Right renal pelvis (tissue), 4 donors: ENCODE measurements at regions not wholly inside any gene's neighbourhood (a gene's known extent, or its start where the extent isn't known, plus 50 kb on each side); places are given as distances from the start of the nearest gene placed in this dataset.

Experiments
- DNase-seq, 4 donors: peaks; one replicate each; pipeline ENCODE4 v3.0.0-alpha.2; 2013; ENCODE audit warnings: low read depth in 4 of 4, low spot score in 3 of 4, missing footprints in 1 of 4

GRCh38 chr1:164466001-164466421 lies 93.0 kb upstream of the PBX1 start:
- no peak for DNase-seq

- DNase-seq: no peak
Observed at GRCh38 chr1:164466429-164466828, 92.6 kb upstream of the PBX1 start.

GRCh38 chr1:164470996-164471395 lies 88.0 kb upstream of the PBX1 start:
- DNase-seq: no peak

- DNase-seq: no peak
Observed at GRCh38 chr1:164472841-164473240, 86.1 kb upstream of the PBX1 start.

- DNase-seq: no peak
Observed at GRCh38 chr1:164473544-164473943, 85.4 kb upstream of the PBX1 start.

- no peak for DNase-seq
Observed at GRCh38 chr1:164475834-164476233, 83.2 kb upstream of the PBX1 start.

GRCh38 chr1:164477343-164477742 lies 81.6 kb upstream of the PBX1 start:
- no peak for DNase-seq

GRCh38 chr1:164479242-164479641 lies 79.7 kb upstream of the PBX1 start:
- no peak for DNase-seq

- DNase-seq: no peak
Observed at GRCh38 chr1:164480285-164480907, 78.6 kb upstream of the PBX1 start.

- no peak for DNase-seq
Observed at GRCh38 chr1:164495905-164496304, 63.1 kb upstream of the PBX1 start.

- no peak for DNase-seq
Observed at GRCh38 chr1:164498792-164499191, 60.2 kb upstream of the PBX1 start.

- no peak for DNase-seq
Observed at GRCh38 chr1:164504749-164505148, 54.2 kb upstream of the PBX1 start.
